ENCODE measurements at regions not wholly inside any gene's neighbourhood (a gene's known extent, or its start where the extent isn't known, plus 50 kb on each side); places are given as distances from the start of the nearest gene placed in this dataset.

GRCh38 chr2:18063826-18064470 lies 185.5 kb downstream of the KCNS3 start:
- H3K36me3 ChIP-seq (ENCODE audit: low read depth): no peaks in the 10 kb centered on the region
- ChIA-PET POLR2A (ENCODE audit: unreplicated experiment) (no interaction called here), CTCF (no interaction called here)
- H3K4me2 ChIP-seq: no peak overlapping the region
- H3K9me2 ChIP-seq (ENCODE audit: insufficient read depth): no peaks in the 10 kb centered on the region
- H3K9me3 ChIP-seq (ENCODE audit: insufficient read depth, low read depth): no peaks in the 10 kb centered on the region
- no peak for DNase-seq
- H3K4me1 ChIP-seq (replicated peaks; ENCODE audit: insufficient read depth): no peaks in the 10 kb centered on the region
- intact Hi-C loops (cut with micrococcal nuclease; ENCODE audit: unreplicated experiment): no loop called here
- TF ChIP-seq CTCF (conservative IDR thresholded peaks at IDR 0.05) (no peak), EZH2 (IDR thresholded peaks at IDR 0.05; ENCODE audit: low read depth) (no peak)
- BruUV-seq (replicated peaks): no TSS peak
- no peak overlapping the region for H3K4me3 ChIP-seq
- no peaks in the 10 kb centered on the region for H4K20me1 ChIP-seq (ENCODE audit: insufficient read depth)
- no peaks in the 10 kb centered on the region for H3K79me2 ChIP-seq (ENCODE audit: low read depth)
- H3K27me3 ChIP-seq (ENCODE audit: insufficient read depth, low read depth): no peaks in the 10 kb centered on the region
- no peaks in the 10 kb centered on the region for H3F3A ChIP-seq (ENCODE audit: insufficient read depth, low read depth)
- no peak overlapping the region for H2AFZ ChIP-seq
- no peak overlapping the region for H3K27ac ChIP-seq

GRCh38 chr2:18062892-18063291 lies 184.4 kb downstream of the KCNS3 start:
- H3K9me2 ChIP-seq (ENCODE audit: insufficient read depth): no peaks in the 10 kb centered on the region
- no peaks in the 10 kb centered on the region for H4K20me1 ChIP-seq (ENCODE audit: insufficient read depth)
- no peak overlapping the region for H3K4me3 ChIP-seq
- no peak overlapping the region for H3K4me2 ChIP-seq
- ChIA-PET POLR2A (ENCODE audit: unreplicated experiment) (no interaction called here), CTCF (interaction anchor here (0.5 kb wide), 1 partner anchor 391 kb away, joined by 4 read pairs; no protein-coding TSS in a partner anchor)
- no peak overlapping the region for H3K27ac ChIP-seq
- no peaks in the 10 kb centered on the region for H3K36me3 ChIP-seq (ENCODE audit: low read depth)
- no peak for DNase-seq
- intact Hi-C loops (cut with micrococcal nuclease; ENCODE audit: unreplicated experiment): no loop called here
- H3K79me2 ChIP-seq (ENCODE audit: low read depth): no peaks in the 10 kb centered on the region
- BruUV-seq (replicated peaks): no TSS peak
- no peaks in the 10 kb centered on the region for H3K4me1 ChIP-seq (replicated peaks; ENCODE audit: insufficient read depth)
- TF ChIP-seq CTCF (conservative IDR thresholded peaks at IDR 0.05) (no peak), EZH2 (IDR thresholded peaks at IDR 0.05; ENCODE audit: low read depth) (no peak)
- no peaks in the 10 kb centered on the region for H3K9me3 ChIP-seq (ENCODE audit: insufficient read depth, low read depth)
- no peaks in the 10 kb centered on the region for H3F3A ChIP-seq (ENCODE audit: insufficient read depth, low read depth)
- H2AFZ ChIP-seq: no peak overlapping the region
- H3K27me3 ChIP-seq (ENCODE audit: insufficient read depth, low read depth): no peaks in the 10 kb centered on the region

- no peaks in the 10 kb centered on the region for H3K9me3 ChIP-seq (ENCODE audit: insufficient read depth, low read depth)
- no peaks in the 10 kb centered on the region for H3F3A ChIP-seq (ENCODE audit: insufficient read depth, low read depth)
- no peak overlapping the region for H3K4me2 ChIP-seq
- no peak overlapping the region for H3K4me3 ChIP-seq
- ChIA-PET POLR2A (ENCODE audit: unreplicated experiment) (no interaction called here), CTCF (interaction anchor here (0.6 kb wide), 1 partner anchor 1230 kb away, joined by 5 read pairs; no protein-coding TSS in a partner anchor)
- no peaks in the 10 kb centered on the region for H3K36me3 ChIP-seq (ENCODE audit: low read depth)
- no peak overlapping the region for H3K27ac ChIP-seq
- intact Hi-C loops (cut with micrococcal nuclease; ENCODE audit: unreplicated experiment): no loop called here
- H4K20me1 ChIP-seq (ENCODE audit: insufficient read depth): no peaks in the 10 kb centered on the region
- no peak for TF ChIP-seq CTCF (conservative IDR thresholded peaks at IDR 0.05)
- H3K79me2 ChIP-seq (ENCODE audit: low read depth): no peaks in the 10 kb centered on the region
- H3K4me1 ChIP-seq (replicated peaks; ENCODE audit: insufficient read depth): no peaks in the 10 kb centered on the region
- no peaks in the 10 kb centered on the region for H3K27me3 ChIP-seq (ENCODE audit: insufficient read depth, low read depth)
- H3K9me2 ChIP-seq (ENCODE audit: insufficient read depth): no peaks in the 10 kb centered on the region
- DNase-seq: no peak
- H2AFZ ChIP-seq: no peak overlapping the region
- BruUV-seq (replicated peaks): no TSS peak
Measured at GRCh38 chr2:18061717-18062116, 183.2 kb downstream of the KCNS3 start.

All from PC-9 (cell line).